Ovary (tissue), 3 donors: ENCODE measurements at regions not wholly inside any gene's neighbourhood (a gene's known extent, or its start where the extent isn't known, plus 50 kb on each side); places are given as distances from the start of the nearest gene placed in this dataset.

Experiments
- EP300 ChIP-seq: sonication (generic); formaldehyde crosslinking; IDR thresholded peaks from one replicate; pipeline ENCODE4 v1.6.1; 2017; ENCODE audit warnings: antibody characterized with exemption
- POLR2A ChIP-seq: fragments of 450-650 bp; IDR thresholded peaks from one replicate; pipeline ENCODE4 v1.6.1; 2017; ENCODE audit warnings: antibody characterized with exemption, mild to moderate bottlenecking, moderate library complexity
- TF ChIP-seq, protein P1 (sequence below), 3 donors: fragments of 450-650 bp in 2 of 3; fragments of 200-600 bp in 1 of 3; IDR thresholded peaks; one replicate each; pipeline versions ENCODE4 v1.5.1 to v1.8.0; 2016 to 2022; ENCODE audit warnings: antibody characterized with exemption in 3 of 3, mild to moderate bottlenecking in 1 of 3
- donor health status: DM: no; HTN: no; CAD: no.

DNA sequence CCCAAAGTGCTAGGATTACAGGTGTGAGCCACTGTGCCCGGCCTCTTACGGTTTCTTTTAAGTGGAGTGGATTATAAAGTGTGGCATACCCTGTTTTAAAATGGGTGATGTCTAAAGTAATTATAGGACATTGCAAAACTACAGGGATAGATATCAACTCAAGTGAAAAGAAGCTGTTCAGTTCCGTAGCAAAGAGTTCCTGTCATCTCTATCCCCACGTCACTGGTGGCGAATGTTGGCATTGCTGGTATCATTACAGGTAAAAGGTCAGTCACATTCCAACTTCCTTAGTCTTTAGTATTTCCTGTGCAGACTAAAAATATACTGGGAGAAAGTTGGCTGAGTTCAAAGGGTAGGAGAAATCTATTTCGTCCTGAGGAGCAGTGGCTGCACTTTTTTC, 95.6 kb upstream of the SLC38A2 start:
- TF ChIP-seq, protein P1, sequence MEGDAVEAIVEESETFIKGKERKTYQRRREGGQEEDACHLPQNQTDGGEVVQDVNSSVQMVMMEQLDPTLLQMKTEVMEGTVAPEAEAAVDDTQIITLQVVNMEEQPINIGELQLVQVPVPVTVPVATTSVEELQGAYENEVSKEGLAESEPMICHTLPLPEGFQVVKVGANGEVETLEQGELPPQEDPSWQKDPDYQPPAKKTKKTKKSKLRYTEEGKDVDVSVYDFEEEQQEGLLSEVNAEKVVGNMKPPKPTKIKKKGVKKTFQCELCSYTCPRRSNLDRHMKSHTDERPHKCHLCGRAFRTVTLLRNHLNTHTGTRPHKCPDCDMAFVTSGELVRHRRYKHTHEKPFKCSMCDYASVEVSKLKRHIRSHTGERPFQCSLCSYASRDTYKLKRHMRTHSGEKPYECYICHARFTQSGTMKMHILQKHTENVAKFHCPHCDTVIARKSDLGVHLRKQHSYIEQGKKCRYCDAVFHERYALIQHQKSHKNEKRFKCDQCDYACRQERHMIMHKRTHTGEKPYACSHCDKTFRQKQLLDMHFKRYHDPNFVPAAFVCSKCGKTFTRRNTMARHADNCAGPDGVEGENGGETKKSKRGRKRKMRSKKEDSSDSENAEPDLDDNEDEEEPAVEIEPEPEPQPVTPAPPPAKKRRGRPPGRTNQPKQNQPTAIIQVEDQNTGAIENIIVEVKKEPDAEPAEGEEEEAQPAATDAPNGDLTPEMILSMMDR (IDR thresholded peaks at IDR 0.05): no peak
- TF ChIP-seq EP300 (no peak), POLR2A (no peak)
